ENCODE measurements at regions not wholly inside any gene's neighbourhood (a gene's known extent, or its start where the extent isn't known, plus 50 kb on each side); places are given as distances from the start of the nearest gene placed in this dataset.
"Not testable (repeated sequence)": the region's sequence is repeated elsewhere in the genome, so short reads cannot be mapped to it uniquely, and the experiment has no call there.

DNA sequence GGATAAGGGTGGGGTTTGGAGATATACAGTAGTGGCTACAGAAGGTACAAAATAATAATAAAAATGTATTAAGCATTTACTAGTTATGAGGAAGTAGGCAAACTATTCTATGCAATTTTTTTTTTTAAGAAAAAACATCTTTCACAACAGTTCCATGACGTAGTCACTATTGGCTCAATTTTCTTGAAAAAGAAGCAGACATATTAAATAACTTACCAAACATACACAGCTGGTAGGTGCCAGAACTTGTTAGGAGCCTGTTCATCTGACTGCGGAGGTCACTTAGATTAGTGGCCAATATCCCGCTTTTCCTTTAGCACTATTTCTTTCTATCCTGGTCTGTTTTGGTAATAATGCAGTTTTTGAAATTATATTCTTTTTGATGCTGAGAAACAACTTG is 593.5 kb downstream of the KCTD12 start:
- DNase-seq (ENCODE audit: low read depth), result no peak
- TF ChIP-seq, protein P1, sequence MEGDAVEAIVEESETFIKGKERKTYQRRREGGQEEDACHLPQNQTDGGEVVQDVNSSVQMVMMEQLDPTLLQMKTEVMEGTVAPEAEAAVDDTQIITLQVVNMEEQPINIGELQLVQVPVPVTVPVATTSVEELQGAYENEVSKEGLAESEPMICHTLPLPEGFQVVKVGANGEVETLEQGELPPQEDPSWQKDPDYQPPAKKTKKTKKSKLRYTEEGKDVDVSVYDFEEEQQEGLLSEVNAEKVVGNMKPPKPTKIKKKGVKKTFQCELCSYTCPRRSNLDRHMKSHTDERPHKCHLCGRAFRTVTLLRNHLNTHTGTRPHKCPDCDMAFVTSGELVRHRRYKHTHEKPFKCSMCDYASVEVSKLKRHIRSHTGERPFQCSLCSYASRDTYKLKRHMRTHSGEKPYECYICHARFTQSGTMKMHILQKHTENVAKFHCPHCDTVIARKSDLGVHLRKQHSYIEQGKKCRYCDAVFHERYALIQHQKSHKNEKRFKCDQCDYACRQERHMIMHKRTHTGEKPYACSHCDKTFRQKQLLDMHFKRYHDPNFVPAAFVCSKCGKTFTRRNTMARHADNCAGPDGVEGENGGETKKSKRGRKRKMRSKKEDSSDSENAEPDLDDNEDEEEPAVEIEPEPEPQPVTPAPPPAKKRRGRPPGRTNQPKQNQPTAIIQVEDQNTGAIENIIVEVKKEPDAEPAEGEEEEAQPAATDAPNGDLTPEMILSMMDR (IDR thresholded peaks at IDR 0.05; ENCODE audit: insufficient read depth, low read length, poor library complexity, severe bottlenecking), result no peak
- no peaks in the 10 kb centered on the region for H3K36me3 ChIP-seq (ENCODE audit: control insufficient read depth, insufficient read depth, low read length)
- no peaks in the 10 kb centered on the region for H3K27me3 ChIP-seq (ENCODE audit: control insufficient read depth, insufficient read depth, low read length)
- no peak overlapping the region for H3K4me3 ChIP-seq (ENCODE audit: low read depth, low read length)

DNA sequence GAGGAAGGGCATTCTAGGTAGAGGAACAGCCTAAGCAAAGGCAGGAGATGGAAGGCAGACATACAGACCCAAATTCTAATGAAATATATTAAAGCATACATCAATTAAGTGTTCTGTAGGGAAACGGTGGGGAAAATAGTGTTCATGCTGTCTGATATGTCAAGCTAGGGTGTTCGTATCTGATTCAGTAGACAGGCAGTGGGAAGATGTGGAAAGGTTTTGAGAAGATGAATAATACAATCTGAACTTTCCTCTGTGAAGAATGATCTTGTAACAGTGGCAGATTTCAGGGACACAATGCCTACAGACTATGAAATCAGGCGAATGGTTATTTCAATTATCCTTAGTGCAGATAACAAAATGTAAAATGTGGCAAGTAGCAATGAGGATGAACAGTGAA is 594.2 kb downstream of the KCTD12 start:
- TF ChIP-seq, protein P1 (IDR thresholded peaks at IDR 0.05; ENCODE audit: insufficient read depth, low read length, poor library complexity, severe bottlenecking), result no peak
- DNase-seq (ENCODE audit: low read depth), result no peak
- no peak overlapping the region for H3K4me3 ChIP-seq (ENCODE audit: low read depth, low read length)
- H3K27me3 ChIP-seq (ENCODE audit: control insufficient read depth, insufficient read depth, low read length), result no peaks in the 10 kb centered on the region
- H3K36me3 ChIP-seq (ENCODE audit: control insufficient read depth, insufficient read depth, low read length), result no peaks in the 10 kb centered on the region

DNA sequence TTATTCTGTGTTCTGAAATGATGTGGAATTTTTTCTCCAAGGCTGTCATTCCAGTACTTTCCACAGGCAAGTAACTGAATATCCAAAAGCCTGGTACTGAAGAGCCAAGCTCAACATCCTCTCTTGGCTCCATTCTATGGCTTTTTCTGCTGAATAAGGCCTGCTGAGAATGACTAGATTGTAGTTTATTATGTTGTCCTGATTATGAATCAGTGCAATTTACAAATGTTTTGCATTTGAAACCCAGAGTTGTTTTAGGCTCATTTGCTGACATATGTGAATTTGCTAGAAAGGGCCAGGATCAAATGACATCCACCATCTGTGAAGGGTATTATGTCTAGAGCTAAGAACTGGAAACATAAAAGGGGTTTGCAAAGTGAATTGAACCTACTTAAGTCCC is 596.6 kb downstream of the KCTD12 start:
- H3K36me3 ChIP-seq (ENCODE audit: control insufficient read depth, insufficient read depth, low read length), result no peaks in the 10 kb centered on the region
- DNase-seq (ENCODE audit: low read depth), result no peak
- no peak overlapping the region for H3K4me3 ChIP-seq (ENCODE audit: low read depth, low read length)
- TF ChIP-seq, protein P1 (IDR thresholded peaks at IDR 0.05; ENCODE audit: insufficient read depth, low read length, poor library complexity, severe bottlenecking), result no peak
- H3K27me3 ChIP-seq (ENCODE audit: control insufficient read depth, insufficient read depth, low read length), result no peaks in the 10 kb centered on the region

- no peaks in the 10 kb centered on the region for H3K36me3 ChIP-seq (ENCODE audit: control insufficient read depth, insufficient read depth, low read length)
- no peak for DNase-seq (ENCODE audit: low read depth)
Measured at GRCh38 chr13:76286178-76286577, 600.0 kb downstream of the KCTD12 start.

DNA sequence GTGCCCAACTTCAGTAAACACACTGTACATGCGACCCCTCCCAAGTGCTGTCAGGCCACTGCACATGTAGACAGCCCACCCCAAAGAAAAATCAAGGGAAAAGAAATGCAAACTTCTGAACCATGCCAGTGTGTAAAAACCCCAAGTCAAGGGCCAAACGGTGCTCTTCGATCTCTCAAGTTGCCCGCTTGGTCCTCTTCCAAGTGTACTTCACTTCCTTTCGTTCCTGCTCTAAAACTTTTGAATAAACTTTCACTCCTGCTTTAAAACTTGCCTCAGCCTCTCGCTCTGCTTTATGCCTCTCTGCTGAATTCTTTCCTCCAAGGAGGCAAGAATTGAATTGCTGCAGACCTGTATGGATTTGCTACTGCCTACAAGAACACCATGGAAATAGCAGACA is 600.7 kb downstream of the KCTD12 start:
- H3K27me3 ChIP-seq (ENCODE audit: control insufficient read depth, insufficient read depth, low read length), result no peaks in the 10 kb centered on the region
- no peaks in the 10 kb centered on the region for H3K36me3 ChIP-seq (ENCODE audit: control insufficient read depth, insufficient read depth, low read length)
- DNase-seq (ENCODE audit: low read depth), result no peak
- H3K4me3 ChIP-seq (ENCODE audit: low read depth, low read length), result no peak overlapping the region
- TF ChIP-seq, protein P1 (IDR thresholded peaks at IDR 0.05; ENCODE audit: insufficient read depth, low read length, poor library complexity, severe bottlenecking), result no peak

More at GRCh38 chr13:76286178-76286577, 600.0 kb downstream of the KCTD12 start:
- TF ChIP-seq, protein P1 (IDR thresholded peaks at IDR 0.05; ENCODE audit: insufficient read depth, low read length, poor library complexity, severe bottlenecking), result no peak
- Histone ChIP-seq H3K27me3 (ENCODE audit: control insufficient read depth, insufficient read depth, low read length) (no peaks in the 10 kb centered on the region), H3K4me3 (ENCODE audit: low read depth, low read length) (no peak overlapping the region)

DNA sequence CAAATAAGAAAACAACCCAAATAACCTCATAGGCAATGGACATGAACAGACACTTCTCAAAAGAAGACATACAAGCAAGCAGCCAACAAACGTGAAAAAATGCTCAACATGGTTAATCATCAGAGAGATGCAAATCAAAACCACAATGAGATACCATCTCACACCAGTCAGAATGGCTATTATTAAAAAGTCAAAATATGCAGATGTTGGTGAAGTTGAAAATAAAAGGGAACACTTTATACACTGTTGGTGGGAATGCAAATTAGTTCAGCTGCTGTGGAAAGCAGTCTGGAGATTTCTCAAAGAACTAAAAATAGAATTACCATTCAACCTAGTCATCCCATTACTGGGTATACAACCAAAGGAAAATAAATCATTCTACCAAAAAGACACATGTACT is 606.4 kb downstream of the KCTD12 start:
- DNase-seq (ENCODE audit: low read depth); H3K27me3 ChIP-seq (ENCODE audit: control insufficient read depth, insufficient read depth, low read length); H3K4me3 ChIP-seq (ENCODE audit: low read depth, low read length); H3K36me3 ChIP-seq (ENCODE audit: control insufficient read depth, insufficient read depth, low read length): not testable (repeated sequence)

Data from kidney epithelial cell (primary cell).